ENCODE measurements at regions not wholly inside any gene's neighbourhood (a gene's known extent, or its start where the extent isn't known, plus 50 kb on each side); places are given as distances from the start of the nearest gene placed in this dataset.

GRCh38 chr3:124621498-124621897 lies 108.8 kb upstream of the UMPS start:
- TF ChIP-seq SPI1 (IDR thresholded peaks at IDR 0.05; ENCODE audit: borderline replicate concordance, low read depth) = no peak
- Histone ChIP-seq H3K27me3 (ENCODE audit: insufficient read depth, poor library complexity, severe bottlenecking) (no peaks in the 10 kb centered on the region), H3K27ac (replicated peaks) (no peak overlapping the region), H3K4me3 (replicated peaks; ENCODE audit: insufficient read depth, low read length) (no peak overlapping the region)
- DNase-seq (ENCODE audit: low read depth in 1 of 2, low spot score in 1 of 2) = no peak

- no peak for TF ChIP-seq POLR2AphosphoS5 (IDR thresholded peaks at IDR 0.05; ENCODE audit: low read depth)
- TF ChIP-seq REST (IDR thresholded peaks at IDR 0.05; ENCODE audit: insufficient replicate concordance, low read depth) = no peak
- no peak for TF ChIP-seq GABPA (IDR thresholded peaks at IDR 0.05; ENCODE audit: low read depth)
- TF ChIP-seq CTCF (IDR thresholded peaks at IDR 0.05; ENCODE audit: insufficient read depth, low read length) = no peak
- TF ChIP-seq SPI1 (IDR thresholded peaks at IDR 0.05; ENCODE audit: borderline replicate concordance, low read depth) = no peak
- DNase-seq (ENCODE audit: low read depth in 1 of 2, low spot score in 1 of 2) = no peak
- H3K27me3 ChIP-seq (ENCODE audit: insufficient read depth, poor library complexity, severe bottlenecking) = no peaks in the 10 kb centered on the region
- no peak overlapping the region for H3K27ac ChIP-seq (replicated peaks)
- H3K4me3 ChIP-seq (replicated peaks; ENCODE audit: insufficient read depth, low read length) = no peak overlapping the region
These were observed 105.2 kb upstream of the UMPS start for GRCh38 chr3:124625074-124625473.

DNA sequence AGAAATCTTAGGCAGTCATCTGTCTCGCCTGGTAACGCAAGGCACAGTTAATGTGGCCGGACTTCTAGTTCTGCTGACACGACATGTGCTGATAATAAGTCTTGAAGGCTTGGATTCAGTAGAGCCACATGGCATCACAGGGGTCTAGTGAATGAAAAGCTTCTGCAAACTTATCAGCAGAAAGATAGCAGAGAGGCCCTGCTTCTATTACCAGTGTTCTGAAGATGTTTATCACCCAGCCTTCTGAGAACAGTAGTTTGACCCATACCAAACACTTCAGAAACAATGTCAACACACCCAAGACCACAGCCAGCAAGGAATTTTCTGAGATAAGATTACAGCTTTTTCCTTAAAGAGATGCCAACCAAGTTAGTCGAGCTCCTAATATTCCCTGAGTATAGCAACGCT lies 102.7 kb upstream of the UMPS start:
- TF ChIP-seq REST (IDR thresholded peaks at IDR 0.05; ENCODE audit: insufficient replicate concordance, low read depth) (no peak), SPI1 (IDR thresholded peaks at IDR 0.05; ENCODE audit: borderline replicate concordance, low read depth) (no peak), POLR2AphosphoS5 (IDR thresholded peaks at IDR 0.05; ENCODE audit: low read depth) (no peak), CTCF (IDR thresholded peaks at IDR 0.05; ENCODE audit: insufficient read depth, low read length) (no peak), GABPA (IDR thresholded peaks at IDR 0.05; ENCODE audit: low read depth) (no peak)
- H3K27ac ChIP-seq (replicated peaks) = no peak overlapping the region
- no peak for DNase-seq (ENCODE audit: low read depth in 1 of 2, low spot score in 1 of 2)
- no peak overlapping the region for H3K4me3 ChIP-seq (replicated peaks; ENCODE audit: insufficient read depth, low read length)
- no peaks in the 10 kb centered on the region for H3K27me3 ChIP-seq (ENCODE audit: insufficient read depth, poor library complexity, severe bottlenecking)

- Histone ChIP-seq H3K4me3 (replicated peaks; ENCODE audit: insufficient read depth, low read length) (no peak overlapping the region), H3K27ac (replicated peaks) (no peak overlapping the region), H3K27me3 (ENCODE audit: insufficient read depth, poor library complexity, severe bottlenecking) (no peaks in the 10 kb centered on the region)
- DNase-seq (ENCODE audit: low read depth in 1 of 2, low spot score in 1 of 2) = no peak
- TF ChIP-seq POLR2AphosphoS5 (IDR thresholded peaks at IDR 0.05; ENCODE audit: low read depth) = no peak
- TF ChIP-seq SPI1 (IDR thresholded peaks at IDR 0.05; ENCODE audit: borderline replicate concordance, low read depth) = no peak
- no peak for TF ChIP-seq REST (IDR thresholded peaks at IDR 0.05; ENCODE audit: insufficient replicate concordance, low read depth)
- TF ChIP-seq GABPA (IDR thresholded peaks at IDR 0.05; ENCODE audit: low read depth) = no peak
- TF ChIP-seq CTCF (IDR thresholded peaks at IDR 0.05; ENCODE audit: insufficient read depth, low read length) = no peak
These were observed 101.4 kb upstream of the UMPS start for GRCh38 chr3:124628863-124629262.
